ENCODE measurements at regions not wholly inside any gene's neighbourhood (a gene's known extent, or its start where the extent isn't known, plus 50 kb on each side); places are given as distances from the start of the nearest gene placed in this dataset.

DNA sequence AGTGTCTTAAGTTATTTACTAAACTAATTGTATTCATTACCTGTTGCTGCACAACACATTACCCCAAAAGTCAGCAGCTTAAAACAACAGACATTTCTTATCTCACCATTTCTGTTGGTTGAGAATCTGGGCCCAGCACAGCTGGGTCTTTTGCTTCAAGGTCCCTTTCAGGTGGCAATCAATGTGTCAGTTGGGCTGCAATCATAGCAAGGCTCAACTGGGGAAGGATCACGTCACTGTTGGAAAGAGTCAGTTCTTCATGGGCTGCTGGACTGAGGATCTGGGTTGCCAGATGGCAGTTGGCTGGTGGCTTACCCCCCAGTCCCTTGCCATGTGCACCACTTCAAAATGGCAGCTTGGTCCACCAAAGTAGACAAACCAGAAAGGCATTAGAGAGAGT lies 261.2 kb downstream of the SUCLG1 start:
- TF ChIP-seq POLR2A (IDR thresholded peaks at IDR 0.05) (no peak), EP300 (IDR thresholded peaks at IDR 0.05) (no peak), POLR2AphosphoS5 (IDR thresholded peaks at IDR 0.05) (no peak)
- TF ChIP-seq, protein P1, sequence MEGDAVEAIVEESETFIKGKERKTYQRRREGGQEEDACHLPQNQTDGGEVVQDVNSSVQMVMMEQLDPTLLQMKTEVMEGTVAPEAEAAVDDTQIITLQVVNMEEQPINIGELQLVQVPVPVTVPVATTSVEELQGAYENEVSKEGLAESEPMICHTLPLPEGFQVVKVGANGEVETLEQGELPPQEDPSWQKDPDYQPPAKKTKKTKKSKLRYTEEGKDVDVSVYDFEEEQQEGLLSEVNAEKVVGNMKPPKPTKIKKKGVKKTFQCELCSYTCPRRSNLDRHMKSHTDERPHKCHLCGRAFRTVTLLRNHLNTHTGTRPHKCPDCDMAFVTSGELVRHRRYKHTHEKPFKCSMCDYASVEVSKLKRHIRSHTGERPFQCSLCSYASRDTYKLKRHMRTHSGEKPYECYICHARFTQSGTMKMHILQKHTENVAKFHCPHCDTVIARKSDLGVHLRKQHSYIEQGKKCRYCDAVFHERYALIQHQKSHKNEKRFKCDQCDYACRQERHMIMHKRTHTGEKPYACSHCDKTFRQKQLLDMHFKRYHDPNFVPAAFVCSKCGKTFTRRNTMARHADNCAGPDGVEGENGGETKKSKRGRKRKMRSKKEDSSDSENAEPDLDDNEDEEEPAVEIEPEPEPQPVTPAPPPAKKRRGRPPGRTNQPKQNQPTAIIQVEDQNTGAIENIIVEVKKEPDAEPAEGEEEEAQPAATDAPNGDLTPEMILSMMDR (IDR thresholded peaks at IDR 0.05), result no peak
